ENCODE measurements at regions not wholly inside any gene's neighbourhood (a gene's known extent, or its start where the extent isn't known, plus 50 kb on each side); places are given as distances from the start of the nearest gene placed in this dataset.
A peak's percentile ranks its signal among the peaks of the same experiment; 100 is the strongest.

- no peak for TF ChIP-seq CTCF (conservative IDR thresholded peaks at IDR 0.05; ENCODE audit: low read depth, low read length)
- no peak overlapping the region for H3K4me3 ChIP-seq (ENCODE audit: low read depth, low read length)
- DNase-seq (ENCODE audit: low read depth): no peak
Measured at GRCh38 chr13:40261336-40261735, 405.1 kb downstream of the FOXO1 start.

DNA sequence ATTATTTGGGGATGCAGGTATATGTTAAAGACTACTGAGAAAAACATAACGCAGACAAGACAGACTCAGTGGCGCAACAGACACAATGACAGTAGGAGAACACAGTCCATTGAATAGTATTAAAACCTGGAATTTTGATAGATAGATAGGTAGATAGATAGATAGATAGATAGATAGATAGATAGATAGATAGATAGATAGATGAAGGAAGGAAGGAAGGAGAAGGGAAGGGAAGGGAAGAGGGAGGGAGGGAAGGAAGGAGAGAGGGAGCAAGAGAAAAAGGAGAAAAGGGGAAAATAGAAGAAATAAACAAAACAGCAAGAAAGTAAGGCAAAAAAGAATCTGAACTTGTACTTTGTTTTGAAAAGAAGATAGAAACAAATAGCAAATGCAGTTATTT, 404.5 kb downstream of the FOXO1 start:
- H3K4me3 ChIP-seq (ENCODE audit: low read depth, low read length): no peak overlapping the region
- no peak for DNase-seq (ENCODE audit: low read depth)
- no peak for TF ChIP-seq CTCF (conservative IDR thresholded peaks at IDR 0.05; ENCODE audit: low read depth, low read length)

- peak; percentile 28 for DNase-seq (ENCODE audit: low read depth)
Measured at GRCh38 chr13:40269086-40269485, 397.4 kb downstream of the FOXO1 start.

DNA sequence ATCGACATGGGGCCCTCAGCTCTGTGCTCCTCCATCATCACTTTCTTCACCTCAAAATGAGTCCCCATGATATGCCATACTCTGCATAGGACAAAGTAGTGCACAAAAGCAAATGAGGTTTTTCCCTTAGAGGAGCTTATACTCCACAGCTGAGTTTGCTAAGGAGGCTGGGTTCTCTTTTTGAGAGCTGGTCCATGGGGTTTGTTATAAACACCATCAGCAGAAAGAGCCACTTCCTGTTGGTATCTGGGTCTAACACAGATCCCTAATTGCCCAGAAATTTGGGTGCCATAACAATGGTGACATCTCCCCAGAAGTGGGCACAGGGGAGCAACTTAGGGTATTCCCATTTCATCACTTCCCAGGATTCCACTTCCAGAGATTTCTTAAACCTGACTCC, 395.7 kb downstream of the FOXO1 start:
- H3K4me3 ChIP-seq (ENCODE audit: low read depth, low read length): no peak overlapping the region
- TF ChIP-seq CTCF (conservative IDR thresholded peaks at IDR 0.05; ENCODE audit: low read depth, low read length): no peak
- no peak for DNase-seq (ENCODE audit: low read depth)

More at GRCh38 chr13:40269086-40269485, 397.4 kb downstream of the FOXO1 start:
- no peak overlapping the region for H3K4me3 ChIP-seq (ENCODE audit: low read depth, low read length)
- no peak for TF ChIP-seq CTCF (conservative IDR thresholded peaks at IDR 0.05; ENCODE audit: low read depth, low read length)

GRCh38 chr13:40271271-40271885, 395.1 kb downstream of the FOXO1 start:
- no peak overlapping the region for H3K4me3 ChIP-seq (ENCODE audit: low read depth, low read length)
- no peak for TF ChIP-seq CTCF (conservative IDR thresholded peaks at IDR 0.05; ENCODE audit: low read depth, low read length)
- DNase-seq (ENCODE audit: low read depth): no peak

DNA sequence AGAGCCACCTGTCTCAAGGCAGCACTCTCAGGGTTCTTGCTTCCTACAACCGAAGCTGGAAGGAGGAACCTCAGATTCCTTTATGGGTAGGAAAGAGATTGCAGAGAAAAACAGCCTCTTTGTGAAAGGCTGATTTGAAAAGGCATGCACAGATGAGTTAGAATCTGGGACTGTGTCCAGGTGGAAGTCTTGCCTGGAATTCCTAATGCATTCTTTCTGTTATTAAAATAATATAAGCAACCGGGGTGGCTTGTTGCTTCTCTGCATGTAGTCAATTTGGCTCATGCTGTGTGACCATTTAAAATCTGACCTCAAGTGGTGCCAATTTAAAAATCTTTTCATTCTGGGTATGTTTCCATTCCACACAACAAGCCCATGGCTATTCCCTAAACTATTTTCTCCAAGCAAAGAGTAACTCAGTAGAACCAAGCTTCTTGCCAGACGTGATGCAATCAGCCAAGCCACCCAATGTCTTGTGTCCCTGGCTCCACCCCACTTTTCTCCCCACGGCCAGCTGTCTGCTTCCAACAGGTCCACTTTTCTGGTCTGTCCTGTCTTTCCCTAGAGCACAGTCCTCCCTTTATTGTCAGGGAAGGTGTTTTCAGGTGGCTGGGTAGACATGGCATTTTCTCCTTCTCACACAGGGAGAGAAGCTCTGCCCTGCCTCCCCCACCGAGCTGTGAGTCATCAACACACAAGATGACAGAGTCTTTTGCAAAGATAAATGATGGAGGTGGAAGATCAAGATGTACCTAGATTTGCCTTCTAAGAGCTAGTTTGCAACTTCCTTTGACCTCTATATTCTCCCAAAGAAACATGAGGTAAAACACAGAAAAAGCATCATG, 394.3 kb downstream of the FOXO1 start:
- DNase-seq (ENCODE audit: low read depth): peak; percentile 94
- H3K4me3 ChIP-seq (ENCODE audit: low read depth, low read length): no peak overlapping the region
- no peak for TF ChIP-seq CTCF (conservative IDR thresholded peaks at IDR 0.05; ENCODE audit: low read depth, low read length)

- peak; percentile 32 for DNase-seq (ENCODE audit: low read depth)
- no peak for TF ChIP-seq CTCF (conservative IDR thresholded peaks at IDR 0.05; ENCODE audit: low read depth, low read length)
- H3K4me3 ChIP-seq (ENCODE audit: low read depth, low read length): no peak overlapping the region
Measured at GRCh38 chr13:40272776-40273139, 393.7 kb downstream of the FOXO1 start.

Data from choroid plexus epithelial cell (primary cell).